SK-N-MC (cell line): ENCODE measurements at regions not wholly inside any gene's neighbourhood (a gene's known extent, or its start where the extent isn't known, plus 50 kb on each side); places are given as distances from the start of the nearest gene placed in this dataset.

Source experiments
- DNase-seq: peaks from one replicate; pipeline ENCODE4 v3.0.0-alpha.2; 2011; ENCODE audit warnings: low read depth, low spot score
- H3K27ac ChIP-seq: fragments of 200-600 bp; sonication (generic); 2 replicates; pipeline ENCODE4 v1.5.1; 2016; ENCODE audit warnings: mixed run types
- H3K36me3 ChIP-seq: fragments of 200-600 bp; sonication (generic); 2 replicates; pipeline ENCODE4 v1.6.1; 2017; ENCODE audit warnings: antibody characterized with exemption, low read length, mixed read lengths; ENCODE audit not compliant: insufficient read depth
- H3K4me3 ChIP-seq: fragments of 200-600 bp; sonication (generic); 2 replicates; pipeline ENCODE4 v1.5.1; 2016
- H3K9ac ChIP-seq: fragments of 200-600 bp; sonication (generic); 2 replicates; pipeline ENCODE4 v1.8.0; 2017; ENCODE audit warnings: mixed run types, mixed read lengths; ENCODE audit not compliant: insufficient read length
- H3K9me3 ChIP-seq: fragments of 200-600 bp; sonication (generic); 2 replicates; pipeline ENCODE4 v1.6.1; 2017; ENCODE audit warnings: low read depth, mild to moderate bottlenecking, antibody characterized with exemption, low read length, moderate library complexity, mixed read lengths
- EZH2 ChIP-seq: fragments of 200-600 bp; sonication (generic); IDR thresholded peaks from one replicate; pipeline ENCODE4 v1.6.1; 2017; ENCODE audit warnings: antibody characterized with exemption
- FOXP2 ChIP-seq: optimal IDR thresholded peaks from 2 replicates; pipeline ENCODE3; 2011; ENCODE audit warnings: mild to moderate bottlenecking, moderate library complexity; ENCODE audit not compliant: insufficient read depth; ENCODE audit errors: extremely low read length, control extremely low read depth
- POLR2AphosphoS5 ChIP-seq: IDR thresholded peaks from 2 replicates; pipeline ENCODE4 v1.6.1; 2012; ENCODE audit warnings: mild to moderate bottlenecking, low read depth, low read length, borderline replicate concordance

- Histone ChIP-seq H3K36me3 (no peaks in the 10 kb centered on the region), H3K4me3 (no peak overlapping the region), H3K9me3 (no peaks in the 10 kb centered on the region), H3K27ac (no peak overlapping the region), H3K9ac (no peak overlapping the region)
- TF ChIP-seq EZH2: no peak
- no peak for TF ChIP-seq FOXP2
- TF ChIP-seq POLR2AphosphoS5: no peak
- no peak for DNase-seq
Measured at GRCh38 chr1:214155987-214156625, 124.9 kb upstream of the SMYD2 start.

GRCh38 chr1:214164173-214164572 is 116.8 kb upstream of the SMYD2 start:
- DNase-seq: no peak
- TF ChIP-seq POLR2AphosphoS5: no peak
- no peak for TF ChIP-seq EZH2
- no peaks in the 10 kb centered on the region for H3K9me3 ChIP-seq
- no peaks in the 10 kb centered on the region for H3K36me3 ChIP-seq
- H3K4me3 ChIP-seq: no peak overlapping the region
- no peak overlapping the region for H3K9ac ChIP-seq
- H3K27ac ChIP-seq: no peak overlapping the region

GRCh38 chr1:214165850-214166374 is 115.0 kb upstream of the SMYD2 start:
- Histone ChIP-seq H3K27ac (no peak overlapping the region), H3K36me3 (no peaks in the 10 kb centered on the region), H3K9me3 (no peaks in the 10 kb centered on the region), H3K9ac (no peak overlapping the region), H3K4me3 (no peak overlapping the region)
- TF ChIP-seq EZH2 (no peak), FOXP2 (no peak), POLR2AphosphoS5 (no peak)
- no peak for DNase-seq

- Histone ChIP-seq H3K4me3 (no peak overlapping the region), H3K9ac (no peak overlapping the region), H3K27ac (no peak overlapping the region), H3K36me3 (no peaks in the 10 kb centered on the region), H3K9me3 (no peaks in the 10 kb centered on the region)
- no peak for TF ChIP-seq FOXP2
- TF ChIP-seq POLR2AphosphoS5: no peak
- no peak for TF ChIP-seq EZH2
- DNase-seq: no peak
Measured at GRCh38 chr1:214174508-214175199, 106.3 kb upstream of the SMYD2 start.

DNA sequence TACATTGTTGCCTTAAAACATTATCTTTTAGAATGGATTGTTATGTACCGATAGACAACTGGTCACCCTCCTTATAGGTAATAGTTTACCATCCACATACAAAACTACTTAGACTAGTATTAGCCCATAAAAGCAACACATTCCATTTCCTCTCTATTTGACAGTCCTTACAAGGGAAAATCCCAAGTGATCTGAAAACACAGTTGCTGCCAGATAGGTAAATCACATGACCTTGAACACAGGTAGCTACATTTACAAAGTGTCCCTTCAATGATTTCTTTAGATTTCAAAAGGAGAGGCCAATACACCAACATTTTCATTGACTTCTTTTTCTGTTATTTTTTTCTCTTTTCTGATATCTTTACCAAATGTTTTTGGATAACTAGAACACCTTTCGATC is 102.9 kb upstream of the SMYD2 start:
- H3K9me3 ChIP-seq: no peaks in the 10 kb centered on the region
- no peak overlapping the region for H3K4me3 ChIP-seq
- no peak overlapping the region for H3K9ac ChIP-seq
- no peak for DNase-seq
- no peak overlapping the region for H3K27ac ChIP-seq
- TF ChIP-seq EZH2 (no peak), POLR2AphosphoS5 (no peak), FOXP2 (no peak)
- H3K36me3 ChIP-seq: no peaks in the 10 kb centered on the region

GRCh38 chr1:214184992-214185391 is 96.0 kb upstream of the SMYD2 start:
- DNase-seq: no peak
- H3K36me3 ChIP-seq: no peaks in the 10 kb centered on the region
- H3K9me3 ChIP-seq: no peaks in the 10 kb centered on the region
- no peak overlapping the region for H3K27ac ChIP-seq
- H3K9ac ChIP-seq: no peak overlapping the region
- no peak overlapping the region for H3K4me3 ChIP-seq
- TF ChIP-seq FOXP2 (no peak), POLR2AphosphoS5 (no peak), EZH2 (no peak)

DNA sequence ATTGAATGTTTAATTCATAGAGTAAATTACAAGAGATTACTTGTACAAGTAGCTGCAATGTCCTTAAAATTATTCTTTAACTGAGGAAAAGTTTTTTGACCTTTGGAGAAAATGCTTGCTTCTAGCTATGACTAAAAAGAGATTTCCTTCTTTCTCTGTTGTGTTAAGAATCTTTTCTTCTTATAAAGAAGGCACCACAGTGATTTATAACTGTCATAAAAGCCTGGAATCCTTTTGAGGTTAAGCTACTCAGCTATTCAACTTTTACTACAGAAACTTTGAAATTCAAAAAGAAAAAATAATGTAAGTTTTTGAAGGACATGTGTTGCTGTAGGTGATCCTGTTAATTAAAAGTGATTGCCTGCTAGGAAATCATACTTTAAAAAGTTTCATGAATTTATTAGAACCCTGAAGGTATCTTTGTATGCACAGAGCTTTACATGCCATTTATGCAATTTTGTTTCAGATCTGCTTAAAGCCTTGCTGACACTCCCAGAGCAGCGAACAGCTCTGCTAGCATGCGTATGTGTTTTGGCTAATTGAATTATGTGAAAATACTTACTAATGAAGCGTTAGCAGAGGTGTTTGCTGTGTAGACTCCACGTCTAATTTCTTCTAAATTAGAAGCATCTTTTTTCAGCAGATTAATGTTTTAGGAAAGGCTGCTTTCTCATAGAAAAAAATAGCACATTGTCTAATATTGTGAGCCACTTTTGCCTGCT is 94.7 kb upstream of the SMYD2 start:
- H3K9ac ChIP-seq: no peak overlapping the region
- no peaks in the 10 kb centered on the region for H3K36me3 ChIP-seq
- DNase-seq: no peak
- TF ChIP-seq EZH2 (no peak), POLR2AphosphoS5 (no peak), FOXP2 (no peak)
- H3K9me3 ChIP-seq: no peaks in the 10 kb centered on the region
- no peak overlapping the region for H3K27ac ChIP-seq
- H3K4me3 ChIP-seq: no peak overlapping the region

GRCh38 chr1:214187121-214187900 is 93.6 kb upstream of the SMYD2 start:
- TF ChIP-seq POLR2AphosphoS5 (no peak), EZH2 (no peak), FOXP2 (no peak)
- no peaks in the 10 kb centered on the region for H3K9me3 ChIP-seq
- H3K36me3 ChIP-seq: no peaks in the 10 kb centered on the region
- DNase-seq: no peak
- H3K4me3 ChIP-seq: peak overlapping the region; percentile 58
- no peak overlapping the region for H3K9ac ChIP-seq
- no peak overlapping the region for H3K27ac ChIP-seq
